B cell (primary cell): ENCODE measurements at regions not wholly inside any gene's neighbourhood (a gene's known extent, or its start where the extent isn't known, plus 50 kb on each side); places are given as distances from the start of the nearest gene placed in this dataset.

ENCODE experiments used
- EZH2 ChIP-seq: IDR thresholded peaks from 2 replicates; pipeline ENCODE4 v1.6.1; 2012; ENCODE audit warnings: borderline replicate concordance, low read depth, mild to moderate bottlenecking, moderate library complexity, low read length; ENCODE audit not compliant: insufficient read depth, poor library complexity, severe bottlenecking
- TF ChIP-seq, protein P1 (sequence below): fragments of 200-600 bp; IDR thresholded peaks from one replicate; pipeline ENCODE4 v1.8.0; 2022; ENCODE audit warnings: antibody characterized with exemption, mild to moderate bottlenecking

GRCh38 chr1:148385371-148386030 is 97.6 kb downstream of the PPIAL4G start:
- TF ChIP-seq, protein P1, sequence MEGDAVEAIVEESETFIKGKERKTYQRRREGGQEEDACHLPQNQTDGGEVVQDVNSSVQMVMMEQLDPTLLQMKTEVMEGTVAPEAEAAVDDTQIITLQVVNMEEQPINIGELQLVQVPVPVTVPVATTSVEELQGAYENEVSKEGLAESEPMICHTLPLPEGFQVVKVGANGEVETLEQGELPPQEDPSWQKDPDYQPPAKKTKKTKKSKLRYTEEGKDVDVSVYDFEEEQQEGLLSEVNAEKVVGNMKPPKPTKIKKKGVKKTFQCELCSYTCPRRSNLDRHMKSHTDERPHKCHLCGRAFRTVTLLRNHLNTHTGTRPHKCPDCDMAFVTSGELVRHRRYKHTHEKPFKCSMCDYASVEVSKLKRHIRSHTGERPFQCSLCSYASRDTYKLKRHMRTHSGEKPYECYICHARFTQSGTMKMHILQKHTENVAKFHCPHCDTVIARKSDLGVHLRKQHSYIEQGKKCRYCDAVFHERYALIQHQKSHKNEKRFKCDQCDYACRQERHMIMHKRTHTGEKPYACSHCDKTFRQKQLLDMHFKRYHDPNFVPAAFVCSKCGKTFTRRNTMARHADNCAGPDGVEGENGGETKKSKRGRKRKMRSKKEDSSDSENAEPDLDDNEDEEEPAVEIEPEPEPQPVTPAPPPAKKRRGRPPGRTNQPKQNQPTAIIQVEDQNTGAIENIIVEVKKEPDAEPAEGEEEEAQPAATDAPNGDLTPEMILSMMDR = no peak
- TF ChIP-seq EZH2 = no peak
